GM18867 (cell line): ENCODE measurements at regions not wholly inside any gene's neighbourhood (a gene's known extent, or its start where the extent isn't known, plus 50 kb on each side); places are given as distances from the start of the nearest gene placed in this dataset.
A peak's percentile ranks its signal among the peaks of the same experiment; 100 is the strongest.
"Not testable (repeated sequence)": the region's sequence is repeated elsewhere in the genome, so short reads cannot be mapped to it uniquely, and the experiment has no call there.

Source experiments
- ATAC-seq: cut with Tn5 transposase; IDR thresholded peaks from one replicate; pipeline ENCODE4 v1.9.1; 2021; ENCODE audit warnings: mild to moderate bottlenecking, moderate library complexity; ENCODE audit not compliant: unreplicated experiment

- ATAC-seq: no peak
These were observed 70.1 kb downstream of the FBXO4 start for GRCh38 chr5:41995193-41995592.

GRCh38 chr5:42001673-42002072, 76.6 kb downstream of the FBXO4 start:
- ATAC-seq: no peak

GRCh38 chr5:42003852-42004251, 78.8 kb downstream of the FBXO4 start:
- not testable (repeated sequence) for ATAC-seq

- ATAC-seq: peak; percentile 86
These were observed 80.6 kb downstream of the FBXO4 start for GRCh38 chr5:42005561-42006153.

GRCh38 chr5:42013561-42013960, 88.5 kb downstream of the FBXO4 start:
- ATAC-seq: no peak

- ATAC-seq: no peak
These were observed 90.2 kb downstream of the FBXO4 start for GRCh38 chr5:42015254-42015653.

GRCh38 chr5:42015681-42016080, 90.6 kb downstream of the FBXO4 start:
- ATAC-seq: no peak

- no peak for ATAC-seq
These were observed 95.9 kb downstream of the FBXO4 start for GRCh38 chr5:42020788-42021530.

GRCh38 chr5:42021923-42022322, 96.8 kb downstream of the FBXO4 start:
- no peak for ATAC-seq

GRCh38 chr5:42022383-42022972, 97.4 kb downstream of the FBXO4 start:
- no peak for ATAC-seq

GRCh38 chr5:42026446-42026845, 101.4 kb downstream of the FBXO4 start:
- ATAC-seq: no peak

- ATAC-seq: no peak
These were observed 107.1 kb downstream of the FBXO4 start for GRCh38 chr5:42032137-42032536.

- ATAC-seq: no peak
These were observed 110.4 kb downstream of the FBXO4 start for GRCh38 chr5:42035526-42035925.

- ATAC-seq: no peak
These were observed 111.3 kb downstream of the FBXO4 start for GRCh38 chr5:42036379-42036778.

GRCh38 chr5:42037379-42037932, 112.4 kb downstream of the FBXO4 start:
- no peak for ATAC-seq

- no peak for ATAC-seq
These were observed 118.3 kb downstream of the FBXO4 start for GRCh38 chr5:42043400-42043799.

- ATAC-seq: peak; percentile 95
These were observed 132.2 kb downstream of the FBXO4 start for GRCh38 chr5:42057254-42057690.

GRCh38 chr5:42059291-42059690, 134.2 kb downstream of the FBXO4 start:
- ATAC-seq: no peak

- ATAC-seq: no peak
These were observed 134.8 kb downstream of the FBXO4 start for GRCh38 chr5:42059778-42060464.

GRCh38 chr5:42061121-42061520, 136.0 kb downstream of the FBXO4 start:
- no peak for ATAC-seq

GRCh38 chr5:42064821-42065220, 139.7 kb downstream of the FBXO4 start:
- no peak for ATAC-seq
